Liver (tissue), 3 donors: ENCODE measurements at regions not wholly inside any gene's neighbourhood (a gene's known extent, or its start where the extent isn't known, plus 50 kb on each side); places are given as distances from the start of the nearest gene placed in this dataset.

Experiments
- JUND ChIP-seq, 2 donors: IDR thresholded peaks; 2 replicates each; pipeline ENCODE4 v1.6.1; 2016; ENCODE audit warnings: antibody characterized with exemption in 2 of 2
- RAD21 ChIP-seq, 2 donors: IDR thresholded peaks; 2 replicates each; pipeline ENCODE4 v1.6.1; 2016; ENCODE audit warnings: antibody characterized with exemption in 2 of 2, mild to moderate bottlenecking in 2 of 2
- TF ChIP-seq, protein P1 (sequence below): IDR thresholded peaks from 2 replicates; pipeline ENCODE4 v1.6.1; 2016; ENCODE audit warnings: antibody characterized with exemption
- TF ChIP-seq, protein P2 (sequence below): fragments of 150-350 bp; IDR thresholded peaks from 2 replicates; pipeline ENCODE4 v1.5.1; 2017; ENCODE audit warnings: improper control_type of control experiment, low read depth, low read length; ENCODE audit not compliant: missing input control
- donor health status: healthy.
- donor health status: healthy.

DNA sequence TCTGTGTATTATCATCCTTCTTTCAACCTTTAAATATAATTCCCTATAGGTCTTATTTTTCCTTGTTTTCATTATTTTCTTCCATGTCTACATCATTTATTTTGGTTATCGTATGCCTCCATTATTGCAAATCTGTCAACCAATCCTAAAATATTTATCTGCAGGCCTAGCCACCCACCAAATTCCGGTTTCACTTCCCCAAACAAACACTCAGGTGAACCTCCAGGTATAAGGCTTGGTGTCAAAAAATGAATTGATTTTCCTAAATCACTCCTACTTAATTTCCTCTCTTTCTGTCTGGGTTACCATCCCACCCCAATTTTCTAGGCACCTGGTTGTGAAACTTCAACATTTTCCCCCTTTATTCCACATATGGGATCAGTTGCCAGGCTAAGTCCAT, 111.9 kb upstream of the LINC00305 start:
- no peak for TF ChIP-seq JUND (IDR thresholded peaks at IDR 0.05)
- TF ChIP-seq, protein P1, sequence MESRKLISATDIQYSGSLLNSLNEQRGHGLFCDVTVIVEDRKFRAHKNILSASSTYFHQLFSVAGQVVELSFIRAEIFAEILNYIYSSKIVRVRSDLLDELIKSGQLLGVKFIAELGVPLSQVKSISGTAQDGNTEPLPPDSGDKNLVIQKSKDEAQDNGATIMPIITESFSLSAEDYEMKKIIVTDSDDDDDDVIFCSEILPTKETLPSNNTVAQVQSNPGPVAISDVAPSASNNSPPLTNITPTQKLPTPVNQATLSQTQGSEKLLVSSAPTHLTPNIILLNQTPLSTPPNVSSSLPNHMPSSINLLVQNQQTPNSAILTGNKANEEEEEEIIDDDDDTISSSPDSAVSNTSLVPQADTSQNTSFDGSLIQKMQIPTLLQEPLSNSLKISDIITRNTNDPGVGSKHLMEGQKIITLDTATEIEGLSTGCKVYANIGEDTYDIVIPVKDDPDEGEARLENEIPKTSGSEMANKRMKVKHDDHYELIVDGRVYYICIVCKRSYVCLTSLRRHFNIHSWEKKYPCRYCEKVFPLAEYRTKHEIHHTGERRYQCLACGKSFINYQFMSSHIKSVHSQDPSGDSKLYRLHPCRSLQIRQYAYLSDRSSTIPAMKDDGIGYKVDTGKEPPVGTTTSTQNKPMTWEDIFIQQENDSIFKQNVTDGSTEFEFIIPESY, result no peak
- TF ChIP-seq RAD21 (IDR thresholded peaks at IDR 0.05), result no peak
- TF ChIP-seq, protein P2, sequence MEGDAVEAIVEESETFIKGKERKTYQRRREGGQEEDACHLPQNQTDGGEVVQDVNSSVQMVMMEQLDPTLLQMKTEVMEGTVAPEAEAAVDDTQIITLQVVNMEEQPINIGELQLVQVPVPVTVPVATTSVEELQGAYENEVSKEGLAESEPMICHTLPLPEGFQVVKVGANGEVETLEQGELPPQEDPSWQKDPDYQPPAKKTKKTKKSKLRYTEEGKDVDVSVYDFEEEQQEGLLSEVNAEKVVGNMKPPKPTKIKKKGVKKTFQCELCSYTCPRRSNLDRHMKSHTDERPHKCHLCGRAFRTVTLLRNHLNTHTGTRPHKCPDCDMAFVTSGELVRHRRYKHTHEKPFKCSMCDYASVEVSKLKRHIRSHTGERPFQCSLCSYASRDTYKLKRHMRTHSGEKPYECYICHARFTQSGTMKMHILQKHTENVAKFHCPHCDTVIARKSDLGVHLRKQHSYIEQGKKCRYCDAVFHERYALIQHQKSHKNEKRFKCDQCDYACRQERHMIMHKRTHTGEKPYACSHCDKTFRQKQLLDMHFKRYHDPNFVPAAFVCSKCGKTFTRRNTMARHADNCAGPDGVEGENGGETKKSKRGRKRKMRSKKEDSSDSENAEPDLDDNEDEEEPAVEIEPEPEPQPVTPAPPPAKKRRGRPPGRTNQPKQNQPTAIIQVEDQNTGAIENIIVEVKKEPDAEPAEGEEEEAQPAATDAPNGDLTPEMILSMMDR, result no peak
